OCI-LY7 (cell line): ENCODE measurements at regions not wholly inside any gene's neighbourhood (a gene's known extent, or its start where the extent isn't known, plus 50 kb on each side); places are given as distances from the start of the nearest gene placed in this dataset.

Source experiments
- EZH2phosphoT487 ChIP-seq: fragments of 200-600 bp; sonication (generic); IDR thresholded peaks from 2 replicates; pipeline ENCODE4 v1.6.1; 2018; ENCODE audit warnings: low read depth, borderline replicate concordance, mild to moderate bottlenecking, mixed run types, antibody characterized with exemption, low read length, moderate library complexity, mixed read lengths
- TF ChIP-seq, protein P1 (sequence below): fragments of 200-600 bp; sonication (generic); conservative IDR thresholded peaks from 2 replicates; pipeline ENCODE4 v1.5.1; 2014; ENCODE audit warnings: mild to moderate bottlenecking, antibody characterized with exemption, low read length, moderate library complexity, mixed read lengths

GRCh38 chr2:215601526-215601925 is 165.7 kb upstream of the FN1 start:
- TF ChIP-seq, protein P1, sequence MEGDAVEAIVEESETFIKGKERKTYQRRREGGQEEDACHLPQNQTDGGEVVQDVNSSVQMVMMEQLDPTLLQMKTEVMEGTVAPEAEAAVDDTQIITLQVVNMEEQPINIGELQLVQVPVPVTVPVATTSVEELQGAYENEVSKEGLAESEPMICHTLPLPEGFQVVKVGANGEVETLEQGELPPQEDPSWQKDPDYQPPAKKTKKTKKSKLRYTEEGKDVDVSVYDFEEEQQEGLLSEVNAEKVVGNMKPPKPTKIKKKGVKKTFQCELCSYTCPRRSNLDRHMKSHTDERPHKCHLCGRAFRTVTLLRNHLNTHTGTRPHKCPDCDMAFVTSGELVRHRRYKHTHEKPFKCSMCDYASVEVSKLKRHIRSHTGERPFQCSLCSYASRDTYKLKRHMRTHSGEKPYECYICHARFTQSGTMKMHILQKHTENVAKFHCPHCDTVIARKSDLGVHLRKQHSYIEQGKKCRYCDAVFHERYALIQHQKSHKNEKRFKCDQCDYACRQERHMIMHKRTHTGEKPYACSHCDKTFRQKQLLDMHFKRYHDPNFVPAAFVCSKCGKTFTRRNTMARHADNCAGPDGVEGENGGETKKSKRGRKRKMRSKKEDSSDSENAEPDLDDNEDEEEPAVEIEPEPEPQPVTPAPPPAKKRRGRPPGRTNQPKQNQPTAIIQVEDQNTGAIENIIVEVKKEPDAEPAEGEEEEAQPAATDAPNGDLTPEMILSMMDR, result no peak
- TF ChIP-seq EZH2phosphoT487, result no peak
